OCI-LY7 (cell line): ENCODE measurements at regions not wholly inside any gene's neighbourhood (a gene's known extent, or its start where the extent isn't known, plus 50 kb on each side); places are given as distances from the start of the nearest gene placed in this dataset.

ENCODE experiments used
- BruUV-seq: library from RNA; stranded (reverse); fragments of 400-500 nt; replicated peaks from 2 replicates; lab custom pipeline; 2021; lab: Mats Ljungman, UMichigan
- CTCF ChIA-PET: fragments of 300-600 bp; sonication (Branson Sonifier 250); formaldehyde crosslinking; loops from one replicate; lab custom pipeline; 2022; ENCODE audit warnings: antibody characterized with exemption; ENCODE audit not compliant: unreplicated experiment; lab: Charles Lee
- POLR2A ChIA-PET: fragments of 300-600 bp; sonication (Branson Sonifier 250); formaldehyde crosslinking; loops from one replicate; lab custom pipeline; 2022; ENCODE audit warnings: antibody characterized with exemption; lab: Charles Lee
- DNase-seq: peaks from one replicate; pipeline ENCODE4 v3.0.0-alpha.2; 2015; ENCODE audit warnings: low spot score
- H2AFZ ChIP-seq: fragments of 200-600 bp; sonication (generic), shearing (Covaris generic); 2 replicates; pipeline ENCODE4 v1.6.1; 2014; ENCODE audit warnings: mild to moderate bottlenecking, antibody characterized with exemption, low read length, moderate library complexity
- H3K27ac ChIP-seq: fragments of 200-600 bp; sonication (generic); 2 replicates; pipeline ENCODE4 v1.5.1; 2014; ENCODE audit warnings: mixed run types, low read depth, mild to moderate bottlenecking, moderate library complexity, low read length, inconsistent platforms; ENCODE audit not compliant: poor library complexity, severe bottlenecking
- H3K36me3 ChIP-seq: fragments of 200-600 bp; sonication (generic); 2 replicates; pipeline ENCODE4 v1.6.1; 2014; ENCODE audit warnings: mild to moderate bottlenecking, antibody characterized with exemption, low read length, moderate library complexity, mixed read lengths; ENCODE audit not compliant: insufficient read depth
- H3K4me1 ChIP-seq: fragments of 200-600 bp; sonication (generic); 2 replicates; pipeline ENCODE4 v1.5.1; 2014; ENCODE audit warnings: mild to moderate bottlenecking, low read length; ENCODE audit not compliant: insufficient read depth, poor library complexity, severe bottlenecking
- H3K4me2 ChIP-seq: fragments of 200-600 bp; sonication (generic); 2 replicates; pipeline ENCODE4 v1.6.1; 2014; ENCODE audit warnings: mild to moderate bottlenecking, low read length
- H3K4me3 ChIP-seq: fragments of 200-600 bp; sonication (generic); 2 replicates; pipeline ENCODE4 v1.5.1; 2014; ENCODE audit warnings: mild to moderate bottlenecking, low read depth, low read length; ENCODE audit not compliant: poor library complexity, severe bottlenecking
- H3K79me2 ChIP-seq: fragments of 200-600 bp; sonication (generic); 2 replicates; pipeline ENCODE4 v1.6.1; 2016; ENCODE audit warnings: low read depth, mild to moderate bottlenecking, low read length, moderate library complexity, mixed read lengths; ENCODE audit not compliant: insufficient read depth
- H3K9me2 ChIP-seq: fragments of 200-600 bp; sonication (generic); 2 replicates; pipeline ENCODE4 v1.6.1; 2016; ENCODE audit warnings: mild to moderate bottlenecking, low read length, mixed read lengths; ENCODE audit not compliant: insufficient read depth
- H3K9me3 ChIP-seq: fragments of 200-600 bp; sonication (generic); 2 replicates; pipeline ENCODE4 v1.6.1; 2014; ENCODE audit warnings: mild to moderate bottlenecking, mixed run types, low read length, mixed read lengths
- H4K20me1 ChIP-seq: fragments of 200-600 bp; sonication (generic); 2 replicates; pipeline ENCODE4 v1.6.1; 2014; ENCODE audit warnings: mild to moderate bottlenecking, antibody characterized with exemption, low read length, moderate library complexity, mixed read lengths; ENCODE audit not compliant: insufficient read depth
- EZH2phosphoT487 ChIP-seq: fragments of 200-600 bp; sonication (generic); IDR thresholded peaks from 2 replicates; pipeline ENCODE4 v1.6.1; 2018; ENCODE audit warnings: low read depth, borderline replicate concordance, mild to moderate bottlenecking, mixed run types, antibody characterized with exemption, low read length, moderate library complexity, mixed read lengths
- intact Hi-C: fragments of 100-400 bp; cut with micrococcal nuclease; formaldehyde crosslinking; loops from one replicate; pipeline ENCODE4 v1.10.0; 2022; ENCODE audit not compliant: unreplicated experiment
- TF ChIP-seq, protein P1 (sequence below): fragments of 200-600 bp; sonication (generic); conservative IDR thresholded peaks from 2 replicates; pipeline ENCODE4 v1.5.1; 2014; ENCODE audit warnings: mild to moderate bottlenecking, antibody characterized with exemption, low read length, moderate library complexity, mixed read lengths

DNA sequence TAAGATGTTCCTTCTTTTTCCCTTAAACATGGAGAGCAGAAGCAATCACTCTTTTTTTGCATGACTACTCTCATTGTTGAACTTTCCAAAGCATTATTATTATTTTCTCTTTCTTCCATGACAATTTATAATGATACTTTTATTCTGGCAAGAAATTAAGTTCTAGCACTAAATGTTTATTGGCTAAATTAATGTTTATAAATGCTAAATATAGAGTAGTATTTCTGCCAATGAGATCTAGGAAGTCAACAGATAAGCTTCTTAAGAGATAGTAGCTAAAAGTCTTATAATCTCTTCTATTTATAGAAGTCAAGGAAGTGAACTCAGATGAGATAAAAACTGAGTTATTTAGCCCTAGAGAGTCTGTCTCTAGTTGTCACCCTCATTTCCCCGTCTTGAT is 920.1 kb downstream of the KCNJ2 start:
- no peaks in the 10 kb centered on the region for H3K9me3 ChIP-seq
- TF ChIP-seq, protein P1, sequence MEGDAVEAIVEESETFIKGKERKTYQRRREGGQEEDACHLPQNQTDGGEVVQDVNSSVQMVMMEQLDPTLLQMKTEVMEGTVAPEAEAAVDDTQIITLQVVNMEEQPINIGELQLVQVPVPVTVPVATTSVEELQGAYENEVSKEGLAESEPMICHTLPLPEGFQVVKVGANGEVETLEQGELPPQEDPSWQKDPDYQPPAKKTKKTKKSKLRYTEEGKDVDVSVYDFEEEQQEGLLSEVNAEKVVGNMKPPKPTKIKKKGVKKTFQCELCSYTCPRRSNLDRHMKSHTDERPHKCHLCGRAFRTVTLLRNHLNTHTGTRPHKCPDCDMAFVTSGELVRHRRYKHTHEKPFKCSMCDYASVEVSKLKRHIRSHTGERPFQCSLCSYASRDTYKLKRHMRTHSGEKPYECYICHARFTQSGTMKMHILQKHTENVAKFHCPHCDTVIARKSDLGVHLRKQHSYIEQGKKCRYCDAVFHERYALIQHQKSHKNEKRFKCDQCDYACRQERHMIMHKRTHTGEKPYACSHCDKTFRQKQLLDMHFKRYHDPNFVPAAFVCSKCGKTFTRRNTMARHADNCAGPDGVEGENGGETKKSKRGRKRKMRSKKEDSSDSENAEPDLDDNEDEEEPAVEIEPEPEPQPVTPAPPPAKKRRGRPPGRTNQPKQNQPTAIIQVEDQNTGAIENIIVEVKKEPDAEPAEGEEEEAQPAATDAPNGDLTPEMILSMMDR, result no peak
- no peak for TF ChIP-seq EZH2phosphoT487
- no peaks in the 10 kb centered on the region for H3K9me2 ChIP-seq
- no peak overlapping the region for H3K27ac ChIP-seq
- H3K79me2 ChIP-seq, result no peaks in the 10 kb centered on the region
- H3K4me1 ChIP-seq, result no peaks in the 10 kb centered on the region
- no peaks in the 10 kb centered on the region for H4K20me1 ChIP-seq
- no peak for DNase-seq
- no TSS peak for BruUV-seq
- ChIA-PET CTCF (no interaction called here), POLR2A (no interaction called here)
- no peak overlapping the region for H3K4me3 ChIP-seq
- intact Hi-C loops, result loop anchor here (5.0 to 10.0 kb wide), 2 partner anchors 375 to 1028 kb away; no protein-coding TSS in a partner anchor
- no peaks in the 10 kb centered on the region for H3K36me3 ChIP-seq
- H2AFZ ChIP-seq, result no peak overlapping the region
- H3K4me2 ChIP-seq, result no peak overlapping the region

DNA sequence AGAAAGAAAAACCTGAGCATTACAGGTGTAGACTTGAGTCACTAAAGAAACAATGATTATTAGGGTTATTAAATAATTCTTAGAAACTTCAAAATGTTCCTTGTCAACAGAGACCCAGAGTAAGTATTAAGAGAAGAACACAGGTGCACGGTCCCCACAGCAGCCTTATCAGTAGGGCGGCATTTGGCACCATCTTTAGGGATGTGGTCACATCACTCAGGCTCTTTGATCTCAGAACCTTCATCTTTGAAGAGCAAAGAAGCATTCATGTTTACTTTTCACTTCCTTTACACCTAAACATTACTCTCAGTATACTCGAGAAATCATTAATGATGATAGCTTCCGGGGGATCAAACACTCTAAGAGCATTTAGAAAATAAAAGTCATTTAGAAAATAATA is 928.7 kb downstream of the KCNJ2 start:
- Histone ChIP-seq H3K9me2 (no peaks in the 10 kb centered on the region), H3K4me3 (no peak overlapping the region), H2AFZ (no peak overlapping the region), H3K27ac (no peak overlapping the region), H3K79me2 (no peaks in the 10 kb centered on the region), H3K4me2 (no peak overlapping the region), H3K9me3 (no peaks in the 10 kb centered on the region), H4K20me1 (no peaks in the 10 kb centered on the region), H3K36me3 (no peaks in the 10 kb centered on the region), H3K4me1 (no peaks in the 10 kb centered on the region)
- TF ChIP-seq EZH2phosphoT487, result no peak
- TF ChIP-seq, protein P1, result no peak
- BruUV-seq, result no TSS peak
- ChIA-PET POLR2A (no interaction called here), CTCF (no interaction called here)
- no peak for DNase-seq
- intact Hi-C loops, result no loop called here

DNA sequence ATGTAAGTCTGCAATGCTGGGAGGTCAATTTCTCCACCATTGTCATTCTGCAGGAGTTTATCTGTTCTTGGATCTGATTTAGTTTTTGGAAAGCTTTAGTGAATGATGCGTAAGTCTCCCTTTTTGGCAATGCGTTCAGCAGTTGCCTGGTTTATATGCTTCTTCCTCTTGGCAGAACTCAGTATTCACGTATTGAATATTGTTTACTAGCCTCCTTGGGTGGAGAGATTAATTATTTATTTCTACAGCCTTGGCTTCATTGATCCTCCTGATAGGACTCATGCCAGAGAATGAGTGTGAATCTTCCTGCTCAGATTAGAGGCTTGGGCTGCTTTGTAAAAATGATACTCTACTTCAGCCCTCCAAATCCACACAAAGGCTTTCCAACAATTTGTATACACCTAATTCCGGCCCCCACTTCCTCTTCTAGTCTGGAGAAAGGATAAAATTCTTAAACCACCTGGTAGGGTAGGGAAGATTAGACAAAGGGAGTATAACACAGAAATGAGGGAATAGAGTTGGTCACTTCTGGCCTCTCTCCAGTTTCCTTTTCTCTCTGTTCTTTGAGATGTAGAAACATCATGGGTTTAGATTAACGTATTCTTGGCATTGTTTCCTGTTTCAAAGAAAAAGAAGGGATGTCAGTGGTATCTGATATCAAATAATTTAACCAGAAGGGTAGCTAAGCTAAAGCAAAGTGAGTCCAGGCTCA is 929.8 kb downstream of the KCNJ2 start:
- H3K9me2 ChIP-seq, result no peaks in the 10 kb centered on the region
- no TSS peak for BruUV-seq

More for the DNA sequence above, 929.8 kb downstream of the KCNJ2 start:
- ChIA-PET CTCF (no interaction called here), POLR2A (no interaction called here)
- Histone ChIP-seq H2AFZ (no peak overlapping the region), H3K9me3 (no peaks in the 10 kb centered on the region), H3K36me3 (no peaks in the 10 kb centered on the region), H4K20me1 (no peaks in the 10 kb centered on the region), H3K4me1 (no peaks in the 10 kb centered on the region), H3K4me3 (no peak overlapping the region), H3K4me2 (no peak overlapping the region), H3K27ac (no peak overlapping the region), H3K79me2 (no peaks in the 10 kb centered on the region)
- TF ChIP-seq, protein P1, result no peak
- DNase-seq, result no peak
- intact Hi-C loops, result no loop called here
